GM12864 (cell line): ENCODE measurements at regions not wholly inside any gene's neighbourhood (a gene's known extent, or its start where the extent isn't known, plus 50 kb on each side); places are given as distances from the start of the nearest gene placed in this dataset.

Experiments
- DNase-seq: peaks from one replicate; pipeline ENCODE4 v3.0.0-alpha.2; 2011; ENCODE audit warnings: low read depth
- H3K4me3 ChIP-seq: 2 replicates; pipeline ENCODE4 v1.5.1; 2011; ENCODE audit warnings: mild to moderate bottlenecking, low read depth, low read length, control low read depth
- TF ChIP-seq, protein P1 (sequence below): IDR thresholded peaks from 2 replicates; pipeline ENCODE4 v1.5.1; 2011; ENCODE audit warnings: low read depth, mild to moderate bottlenecking, moderate library complexity, low read length, control low read depth, inconsistent platforms; ENCODE audit errors: missing control alignments

DNA sequence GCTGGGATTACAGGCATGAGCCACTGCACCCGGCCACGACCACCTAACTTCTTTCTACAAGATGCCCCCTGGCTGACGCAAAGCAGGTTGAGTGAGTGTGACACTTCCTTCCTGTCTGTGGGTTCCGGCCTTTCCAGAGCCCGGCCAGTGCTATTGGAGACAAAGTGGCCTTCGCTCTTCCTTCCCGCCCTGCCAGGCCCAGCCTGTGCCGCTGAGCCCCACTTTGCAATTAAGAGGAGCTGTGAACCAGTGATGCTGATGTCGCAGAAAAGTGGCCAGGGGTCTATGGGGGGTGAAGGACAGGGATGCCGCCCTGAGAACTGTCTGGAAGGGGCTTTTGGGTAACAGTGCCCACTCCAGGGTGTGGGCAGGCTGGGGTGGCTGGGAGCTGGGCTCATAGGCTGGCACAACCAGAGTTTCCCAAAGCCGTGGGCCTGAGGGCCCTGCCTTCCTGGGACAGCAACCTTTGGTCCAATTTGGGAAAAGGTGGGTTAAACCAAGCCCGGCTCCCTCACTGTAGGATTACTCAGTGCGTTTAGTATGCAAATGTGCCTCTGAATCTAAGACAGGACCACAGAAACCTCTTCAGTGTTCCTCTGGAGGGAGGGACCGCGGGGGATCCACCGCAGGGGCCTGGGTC is 174.9 kb downstream of the SEC14L1 start:
- DNase-seq, result no peak
- TF ChIP-seq, protein P1, sequence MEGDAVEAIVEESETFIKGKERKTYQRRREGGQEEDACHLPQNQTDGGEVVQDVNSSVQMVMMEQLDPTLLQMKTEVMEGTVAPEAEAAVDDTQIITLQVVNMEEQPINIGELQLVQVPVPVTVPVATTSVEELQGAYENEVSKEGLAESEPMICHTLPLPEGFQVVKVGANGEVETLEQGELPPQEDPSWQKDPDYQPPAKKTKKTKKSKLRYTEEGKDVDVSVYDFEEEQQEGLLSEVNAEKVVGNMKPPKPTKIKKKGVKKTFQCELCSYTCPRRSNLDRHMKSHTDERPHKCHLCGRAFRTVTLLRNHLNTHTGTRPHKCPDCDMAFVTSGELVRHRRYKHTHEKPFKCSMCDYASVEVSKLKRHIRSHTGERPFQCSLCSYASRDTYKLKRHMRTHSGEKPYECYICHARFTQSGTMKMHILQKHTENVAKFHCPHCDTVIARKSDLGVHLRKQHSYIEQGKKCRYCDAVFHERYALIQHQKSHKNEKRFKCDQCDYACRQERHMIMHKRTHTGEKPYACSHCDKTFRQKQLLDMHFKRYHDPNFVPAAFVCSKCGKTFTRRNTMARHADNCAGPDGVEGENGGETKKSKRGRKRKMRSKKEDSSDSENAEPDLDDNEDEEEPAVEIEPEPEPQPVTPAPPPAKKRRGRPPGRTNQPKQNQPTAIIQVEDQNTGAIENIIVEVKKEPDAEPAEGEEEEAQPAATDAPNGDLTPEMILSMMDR, result no peak
- H3K4me3 ChIP-seq, result no peak overlapping the region

DNA sequence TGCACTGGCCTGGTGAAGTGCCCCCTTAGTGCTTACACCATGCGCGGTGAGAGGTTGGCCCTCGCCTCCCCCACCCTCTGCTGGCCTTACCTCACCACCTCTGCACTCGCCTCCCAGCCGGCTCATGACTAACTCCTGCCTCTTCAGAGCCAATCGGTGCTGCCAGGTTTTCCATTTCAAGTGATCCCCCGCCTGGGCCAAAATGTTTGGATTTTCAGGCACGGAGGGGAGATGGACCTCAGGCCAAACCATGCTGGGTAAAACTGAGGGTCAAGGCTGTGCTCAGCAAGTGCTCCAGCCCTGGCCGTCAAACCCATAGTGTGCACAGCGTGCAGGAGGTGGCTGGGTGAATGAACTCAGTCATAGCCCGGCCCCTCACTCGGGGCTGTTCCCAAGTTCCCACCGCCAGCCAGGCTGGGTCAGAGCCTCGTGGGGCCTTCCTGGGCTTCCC is 175.4 kb downstream of the SEC14L1 start:
- TF ChIP-seq, protein P1, result no peak
- H3K4me3 ChIP-seq, result no peak overlapping the region

DNA sequence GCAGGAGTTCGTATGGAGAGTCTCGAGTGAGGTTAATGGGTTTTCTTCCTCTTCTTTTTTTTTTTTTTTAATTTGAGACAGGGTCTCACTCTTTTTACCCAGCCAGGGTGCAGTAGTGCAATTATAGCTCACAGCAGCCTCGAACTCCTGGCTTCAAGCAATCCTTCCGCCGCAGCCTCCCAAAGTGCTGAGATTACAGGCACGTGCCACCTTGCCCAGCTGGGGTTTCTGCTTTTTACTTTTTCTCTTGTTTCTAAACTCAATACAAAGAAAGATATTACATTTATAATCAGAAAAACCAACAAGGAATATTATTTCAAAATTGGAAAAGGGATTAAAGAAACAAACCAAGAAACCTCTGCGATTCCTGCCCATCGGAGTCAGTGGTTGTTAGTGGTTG is 175.9 kb downstream of the SEC14L1 start:
- TF ChIP-seq, protein P1, result no peak
- no peak overlapping the region for H3K4me3 ChIP-seq
- no peak for DNase-seq

More for the DNA sequence above, 175.4 kb downstream of the SEC14L1 start:
- no peak for DNase-seq

DNA sequence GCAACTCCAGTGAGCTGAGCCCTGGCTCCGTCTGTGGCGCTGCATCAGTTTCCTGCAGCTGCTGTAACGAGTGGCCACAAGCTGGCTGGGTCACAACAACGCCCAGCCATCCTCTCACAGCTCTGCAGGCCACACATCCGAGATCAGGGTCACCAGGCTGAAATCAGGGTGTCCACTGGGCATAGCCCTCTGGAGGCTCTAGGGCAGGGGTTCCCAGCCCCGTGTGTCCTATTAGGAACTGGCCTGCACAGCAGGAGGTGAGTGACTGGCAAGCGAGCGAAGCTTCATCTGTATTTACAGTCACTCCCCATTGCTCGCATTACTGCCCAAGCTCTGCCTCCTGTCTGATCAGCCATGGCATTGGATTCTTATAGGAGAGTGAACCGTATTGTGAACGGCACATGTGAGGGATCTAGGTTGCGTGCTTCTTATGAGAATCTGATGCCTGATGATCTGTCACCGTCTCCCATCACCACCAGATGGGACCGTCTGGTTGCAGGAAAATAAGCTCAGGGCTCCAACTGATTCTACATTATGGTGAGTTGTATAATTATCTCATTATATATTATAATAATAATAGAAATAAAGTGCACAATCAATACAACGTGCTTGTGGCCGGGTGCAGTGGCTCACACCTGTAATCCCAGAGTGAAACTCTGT is 176.5 kb downstream of the SEC14L1 start:
- no peak for DNase-seq
- no peak overlapping the region for H3K4me3 ChIP-seq
- TF ChIP-seq, protein P1, result no peak

DNA sequence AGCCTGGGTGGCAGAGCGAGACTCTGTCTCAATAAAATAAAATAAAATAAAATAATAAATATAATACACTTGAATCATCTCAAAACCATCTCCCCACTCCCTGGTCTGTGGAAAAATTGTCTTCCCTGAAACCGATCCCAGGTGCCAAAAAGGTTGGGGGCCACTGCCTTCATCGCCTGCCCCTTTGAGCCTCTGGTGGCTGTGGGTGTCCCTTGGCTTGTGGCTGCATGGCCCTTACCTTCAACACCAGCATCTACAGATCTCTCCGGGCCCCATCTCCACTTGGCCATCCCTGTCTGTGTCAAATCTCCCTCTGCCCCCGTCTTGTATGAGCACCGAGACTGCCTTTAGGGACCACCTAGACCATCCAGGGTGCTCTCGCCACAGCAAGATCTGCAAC is 177.3 kb downstream of the SEC14L1 start:
- no peak for DNase-seq
- TF ChIP-seq, protein P1, result no peak
- no peak overlapping the region for H3K4me3 ChIP-seq

DNA sequence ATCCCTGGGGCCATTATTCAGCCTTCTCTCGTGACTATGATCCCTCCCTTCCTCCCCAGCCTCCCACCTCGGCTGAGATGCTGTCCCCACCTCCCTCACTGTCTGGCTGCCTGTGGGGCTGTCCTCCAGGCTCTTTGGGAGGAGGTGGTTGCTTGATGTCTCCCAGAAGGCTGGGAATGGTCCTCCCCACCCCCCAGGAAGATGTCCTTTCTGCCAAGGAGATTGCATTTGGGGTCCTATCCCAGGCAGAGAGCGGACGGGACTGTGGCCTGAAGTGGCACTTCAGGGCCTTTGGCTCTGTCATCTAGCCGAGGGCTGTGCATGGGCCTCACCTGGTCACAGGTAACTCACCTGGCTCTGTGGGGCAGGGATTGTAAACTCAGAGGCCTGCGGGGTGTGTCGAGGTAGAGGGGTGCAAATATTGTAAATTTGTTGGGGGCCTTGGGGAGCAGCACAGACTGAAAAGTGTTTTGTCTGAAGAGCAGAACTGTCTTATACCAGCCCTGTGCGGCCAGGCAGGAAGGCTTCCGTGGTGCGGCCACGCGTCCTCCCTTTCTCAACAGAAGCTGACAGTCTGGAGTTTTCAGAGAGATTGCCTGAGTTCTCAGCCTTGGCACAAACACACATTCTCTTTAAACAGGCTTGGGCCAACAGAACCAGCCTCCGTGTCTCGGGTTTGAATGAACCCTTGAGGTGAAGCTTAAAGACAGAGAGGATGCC is 177.9 kb downstream of the SEC14L1 start:
- H3K4me3 ChIP-seq, result peak overlapping the region; percentile 69
- TF ChIP-seq, protein P1, result no peak
- no peak for DNase-seq
